NCI-H2081 treated with DMSO at 0.1 percent for 48 hours (cell line): ENCODE measurements at regions not wholly inside any gene's neighbourhood (a gene's known extent, or its start where the extent isn't known, plus 50 kb on each side); places are given as distances from the start of the nearest gene placed in this dataset.
"Not testable (repeated sequence)": the region's sequence is repeated elsewhere in the genome, so short reads cannot be mapped to it uniquely, and the experiment has no call there.

ENCODE experiments used
- DNase-seq: peaks from one replicate; lab custom pipeline; 2025; lab: John Stamatoyannopoulos, UW

DNA sequence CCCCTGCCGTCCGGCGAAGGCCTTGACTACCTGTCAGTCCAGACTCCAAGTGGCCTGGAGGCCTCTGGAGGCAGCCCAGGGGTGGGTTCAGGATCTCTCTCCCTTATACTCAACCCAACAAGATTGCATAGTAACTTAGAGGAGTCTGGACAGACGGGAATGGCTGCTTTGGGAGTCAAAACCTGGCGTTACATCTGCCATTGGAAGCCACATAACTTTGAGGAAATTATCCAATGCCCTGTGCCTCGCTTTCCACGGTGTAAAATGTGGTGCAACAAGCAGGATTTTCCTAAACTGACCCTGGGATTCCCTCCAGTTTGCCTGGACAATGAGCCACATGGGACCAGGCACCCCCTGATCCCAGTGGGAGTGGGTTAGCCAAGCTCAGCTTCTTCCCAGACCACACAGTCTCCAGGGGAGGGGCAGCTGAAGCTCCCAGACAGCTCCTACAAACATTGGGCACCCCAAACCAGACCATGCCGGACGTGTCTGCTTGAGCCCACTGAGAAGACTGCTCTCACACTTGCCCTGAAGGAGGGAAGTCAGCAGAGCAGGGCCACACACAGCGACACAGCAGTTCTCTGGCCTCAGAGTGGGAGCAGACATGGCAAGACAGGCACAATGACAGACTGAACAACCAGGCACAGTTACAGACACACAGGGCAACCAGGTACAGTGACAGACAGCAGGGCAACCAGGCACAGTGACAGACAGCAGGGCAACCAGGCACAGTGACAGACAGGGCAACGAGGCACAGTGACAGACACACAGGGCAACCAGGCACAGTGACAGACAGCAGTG is 65.6 kb upstream of the RAB6C start:
- DNase-seq = no peak

GRCh38 chr2:129914538-129915302 is 64.7 kb upstream of the RAB6C start:
- no peak for DNase-seq

DNA sequence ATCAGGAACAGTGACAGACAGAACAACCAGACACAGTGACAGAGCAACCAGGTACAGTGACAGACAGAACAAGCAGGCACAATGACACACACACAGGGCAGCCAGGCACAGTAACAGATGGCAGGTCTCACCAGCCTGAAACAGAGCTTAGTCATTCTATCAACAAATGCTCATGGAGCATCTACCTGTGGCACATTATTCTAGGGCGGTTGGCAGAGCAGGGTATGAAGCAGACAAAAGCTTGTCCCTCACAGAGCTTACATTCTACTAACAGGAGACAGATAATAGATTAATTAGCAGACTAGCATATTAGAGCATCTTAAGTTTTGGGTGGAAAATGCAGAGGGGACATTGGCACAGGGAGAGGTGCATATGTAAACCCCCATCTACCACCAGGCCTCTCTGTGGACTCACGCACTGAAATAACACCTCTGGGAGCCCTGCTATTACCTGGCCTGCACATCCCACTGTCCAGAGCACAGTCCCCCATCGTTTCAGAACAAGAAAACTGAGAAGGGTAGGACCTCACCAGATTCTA is 64.1 kb upstream of the RAB6C start:
- no peak for DNase-seq

DNA sequence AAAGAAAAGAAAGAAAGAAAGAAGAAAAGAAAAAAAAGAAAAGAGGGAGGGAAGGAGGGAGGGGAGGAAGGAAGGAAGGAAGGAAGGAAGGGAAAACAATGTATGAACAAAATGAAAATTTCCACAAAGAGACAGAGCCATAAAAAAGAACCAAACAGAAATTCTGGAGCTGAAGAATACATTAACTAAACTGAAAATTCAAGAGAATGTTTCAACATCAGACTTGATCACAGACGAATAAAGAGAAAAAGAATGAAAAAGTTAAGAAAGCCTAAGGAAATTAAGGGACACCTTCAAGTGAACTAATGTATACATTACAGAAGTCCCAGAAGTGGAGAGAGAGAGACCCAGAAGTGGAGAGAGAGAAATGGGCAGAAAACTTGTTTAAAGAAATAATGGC is 60.9 kb upstream of the RAB6C start:
- no peak for DNase-seq

DNA sequence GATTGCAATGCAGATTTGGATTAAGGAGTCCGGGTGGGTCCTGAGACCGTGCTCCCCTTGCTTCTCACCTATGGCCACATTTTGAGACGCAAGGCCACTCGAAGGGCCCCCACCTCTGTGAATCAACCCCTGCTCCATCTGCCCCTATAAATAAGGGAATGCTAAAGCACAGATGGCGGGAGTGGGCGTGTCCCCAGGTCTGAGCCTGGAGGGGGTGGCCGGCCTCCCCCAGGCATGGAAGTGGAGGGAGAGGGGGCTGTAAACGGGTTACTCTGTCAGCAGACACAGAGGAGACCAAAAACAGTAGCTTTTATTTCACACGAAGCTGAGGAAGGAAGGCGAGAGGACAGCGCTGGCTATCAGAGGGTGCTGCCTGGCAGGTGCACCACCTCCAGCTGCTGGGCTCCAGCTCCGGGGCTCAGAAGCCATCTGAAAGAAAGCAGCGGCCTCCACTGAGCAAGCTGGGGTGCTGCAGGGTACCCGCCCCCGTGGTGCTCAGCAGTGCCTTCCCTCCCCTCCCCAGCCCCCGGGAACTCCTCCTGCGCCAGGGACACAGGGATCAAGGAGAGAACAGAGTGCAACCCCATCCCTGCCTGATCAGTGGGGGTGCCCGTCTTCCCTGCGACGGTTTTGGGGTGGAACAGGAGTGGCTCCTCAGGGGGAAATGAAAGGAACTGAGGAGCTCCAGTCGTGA is 56.7 kb upstream of the RAB6C start:
- DNase-seq = no peak

DNA sequence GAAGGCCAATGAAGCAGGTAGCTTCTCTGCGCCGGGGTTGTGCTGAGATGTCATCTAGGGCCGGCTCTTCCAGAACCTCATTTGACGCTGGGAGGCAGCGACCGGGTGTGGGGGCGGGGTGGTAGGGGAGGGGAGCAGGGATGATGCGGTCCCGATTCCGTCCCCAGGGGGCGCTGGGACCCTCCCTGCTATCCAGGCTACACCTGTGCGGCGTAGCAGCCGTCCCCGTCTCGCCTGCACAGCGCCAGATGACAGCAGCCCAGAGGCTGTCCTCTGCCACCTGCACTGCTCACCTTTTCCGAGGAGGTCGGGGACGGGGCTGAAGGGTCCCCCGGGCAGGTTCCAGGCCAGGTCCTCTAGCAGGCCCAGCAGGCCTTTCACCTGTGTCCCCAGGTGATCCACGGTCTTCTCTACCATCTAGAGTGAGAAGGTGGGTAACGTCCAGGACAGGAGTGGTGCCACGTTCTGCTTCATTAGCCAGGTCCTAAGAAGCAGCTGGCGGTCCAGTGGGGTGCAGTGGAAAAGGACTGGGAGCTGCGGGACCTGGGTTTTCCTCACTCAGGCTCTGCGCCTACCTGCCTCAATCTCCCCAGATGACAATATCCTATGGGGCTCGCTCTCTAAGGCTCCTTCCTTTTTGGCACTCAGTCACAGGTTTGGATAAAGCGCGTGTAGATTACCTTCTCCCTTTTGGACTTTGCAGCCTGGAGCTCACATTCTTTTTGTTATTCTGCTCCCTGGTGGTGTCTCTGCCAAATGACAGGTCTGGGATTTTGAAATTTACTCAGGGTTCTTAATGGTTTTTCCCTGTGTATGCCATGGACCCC is 56.0 kb upstream of the RAB6C start:
- no peak for DNase-seq

DNA sequence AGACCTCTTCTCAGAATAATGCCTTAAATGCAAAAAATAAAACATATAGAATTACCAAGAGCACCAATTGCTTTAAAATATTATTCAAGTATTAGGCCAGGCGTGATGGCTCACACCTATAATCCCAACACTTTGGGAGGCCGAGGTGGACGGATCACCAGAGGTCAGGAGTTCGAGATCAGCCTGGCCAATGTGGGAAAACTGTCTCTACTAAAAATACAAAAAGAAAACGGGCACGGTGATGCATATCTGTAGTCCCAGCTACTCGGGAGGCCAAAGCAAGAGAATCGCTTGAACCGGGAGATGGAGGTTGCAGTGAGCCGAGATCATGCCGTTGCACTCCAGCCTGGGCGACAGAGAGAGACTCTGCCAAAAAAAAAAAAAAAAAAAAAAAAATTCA is 55.4 kb upstream of the RAB6C start:
- not testable (repeated sequence) for DNase-seq

DNA sequence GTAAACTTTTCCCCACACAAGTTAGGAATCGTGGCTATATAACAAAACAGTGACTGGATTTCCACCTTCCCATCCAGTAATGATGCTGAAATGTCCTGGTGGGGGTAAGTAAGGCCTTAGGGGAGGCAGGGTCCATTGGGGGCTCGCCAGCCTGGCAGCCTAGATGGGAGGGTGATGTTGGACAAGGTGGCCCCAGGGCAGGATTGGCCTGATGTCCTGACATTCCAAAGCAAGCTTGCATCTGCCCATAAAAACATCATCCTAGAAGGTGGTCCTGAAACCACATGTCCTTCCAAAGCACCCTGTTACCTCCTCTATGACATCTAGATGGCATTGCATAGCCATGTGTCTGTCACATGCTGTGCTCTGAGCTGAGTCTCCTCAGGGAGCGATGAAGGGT is 54.1 kb upstream of the RAB6C start:
- DNase-seq = no peak

- no peak for DNase-seq
Observed at GRCh38 chr2:129927696-129928095, 51.8 kb upstream of the RAB6C start.

DNA sequence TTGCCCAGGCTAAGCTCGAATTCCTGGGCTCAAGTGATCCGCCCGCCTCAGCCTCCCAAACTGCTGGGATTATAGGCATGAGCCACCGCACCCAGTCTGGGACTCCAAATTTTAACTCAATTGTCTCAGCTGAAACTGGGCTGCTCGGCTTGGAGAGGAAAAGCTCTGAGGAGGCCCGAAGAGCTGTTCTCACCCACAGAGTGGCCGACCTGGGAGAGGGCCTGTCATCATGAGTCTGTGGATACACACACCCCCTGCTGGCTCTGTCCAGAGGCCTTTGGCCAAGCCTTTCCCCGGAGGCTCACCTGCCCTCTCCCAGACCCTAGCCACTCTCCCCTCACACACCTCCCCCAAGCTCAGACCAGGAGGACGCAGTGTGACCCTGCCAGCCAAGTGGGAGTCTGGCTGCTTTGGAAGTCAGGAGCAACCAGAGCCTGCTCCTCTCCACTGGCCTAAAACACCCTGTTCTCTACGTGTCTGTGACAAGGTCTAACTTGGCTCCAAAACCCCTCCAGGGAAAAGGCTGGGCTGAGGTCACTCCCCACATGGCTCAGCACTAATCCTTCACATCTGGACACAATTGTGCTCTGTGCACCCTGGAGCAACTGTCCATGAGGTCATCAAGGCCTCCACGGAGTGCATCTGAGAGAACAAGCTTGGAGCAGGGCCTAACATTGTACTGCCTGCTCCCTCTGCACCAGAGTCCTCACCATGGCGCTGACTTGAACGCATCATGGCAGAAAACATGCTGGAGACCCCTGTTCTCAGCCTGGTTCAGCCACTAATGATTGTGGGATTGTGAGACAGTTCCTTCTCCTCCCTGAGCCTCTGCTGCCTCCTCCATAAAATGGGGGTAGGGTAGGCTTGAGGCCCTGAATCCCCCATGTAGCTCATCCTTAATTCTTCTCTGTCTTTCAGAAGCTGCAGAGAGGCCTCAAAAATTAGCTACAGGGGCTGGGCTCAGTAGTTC is 49.9 kb upstream of the RAB6C start:
- no peak for DNase-seq
